Stimulated activated naive B cell treated with anti-CD40 and anti-IgM and Interleukin-4, amounts not matched to agents 10 μg/mL and 1 μg/mL and 100 μg/mL, for 72 hours (primary cell): ENCODE measurements at regions not wholly inside any gene's neighbourhood (a gene's known extent, or its start where the extent isn't known, plus 50 kb on each side); places are given as distances from the start of the nearest gene placed in this dataset.

Experiments used
- ATAC-seq, 2 donors: fragments of 150-1000 bp; cut with Tn5 transposase; replicated peaks; 2 replicates each; pipeline ENCODE4 v1.10.0; 2021; ENCODE audit warnings: moderate library complexity in 1 of 2
- DNase-seq: peaks from one replicate; pipeline ENCODE4 v3.0.0; 2021
- H3K27ac Mint-ChIP-seq: one replicate; pipeline ENCODE4 v1.8.0; 2022; ENCODE audit warnings: mild to moderate bottlenecking, mixed read lengths
- H3K27me3 Mint-ChIP-seq, 2 donors: one replicate each; pipeline ENCODE4 v1.8.0; 2022; ENCODE audit warnings: mixed read lengths in 2 of 2
- H3K36me3 Mint-ChIP-seq, 2 donors: one replicate each; pipeline ENCODE4 v1.8.0; 2022; ENCODE audit warnings: mixed read lengths in 2 of 2, mild to moderate bottlenecking in 1 of 2
- H3K4me1 Mint-ChIP-seq, 2 donors: one replicate each; pipeline ENCODE4 v1.8.0; 2022; ENCODE audit warnings: mixed read lengths in 2 of 2, mild to moderate bottlenecking in 1 of 2
- H3K4me3 Mint-ChIP-seq, 2 donors: one replicate each; pipeline ENCODE4 v1.8.0; 2022; ENCODE audit warnings: mild to moderate bottlenecking in 2 of 2, mixed read lengths in 2 of 2, moderate library complexity in 1 of 2
- H3K9me3 Mint-ChIP-seq, 2 donors: one replicate each; pipeline ENCODE4 v1.8.0; 2022; ENCODE audit warnings: mixed read lengths in 2 of 2, mild to moderate bottlenecking in 1 of 2

GRCh38 chr2:217573571-217573970 lies 429.2 kb downstream of the TNS1 start:
- Mint-ChIP-seq H3K27ac (no peak overlapping the region), H3K4me1 (no peaks in the 10 kb centered on the region), H3K4me3 (no peak overlapping the region), H3K9me3 (peaks cover 3 to 9% of the 10 kb centered on the region in 2 donors), H3K27me3 (peaks cover 0 to 3% of the 10 kb centered on the region in 2 donors), H3K36me3 (peaks cover 0 to 2% of the 10 kb centered on the region in 2 donors)
- ATAC-seq, result no peak
- DNase-seq, result no peak

GRCh38 chr2:217570394-217570793 lies 432.4 kb downstream of the TNS1 start:
- Mint-ChIP-seq H3K27me3 (peaks cover 0 to 3% of the 10 kb centered on the region in 2 donors), H3K9me3 (peaks cover 2 to 9% of the 10 kb centered on the region in 2 donors), H3K27ac (no peak overlapping the region), H3K4me3 (no peak overlapping the region), H3K4me1 (no peaks in the 10 kb centered on the region), H3K36me3 (peaks cover 0 to 3% of the 10 kb centered on the region in 2 donors)
- DNase-seq, result no peak
- no peak for ATAC-seq

GRCh38 chr2:217568289-217568971 lies 434.4 kb downstream of the TNS1 start:
- Mint-ChIP-seq H3K27me3 (no peaks in the 10 kb centered on the region), H3K36me3 (peaks cover 0 to 3% of the 10 kb centered on the region in 2 donors), H3K4me1 (no peaks in the 10 kb centered on the region), H3K27ac (no peak overlapping the region), H3K9me3 (peaks cover 0 to 3% of the 10 kb centered on the region in 2 donors), H3K4me3 (no peak overlapping the region)
- ATAC-seq (no peak), DNase-seq (no peak)

GRCh38 chr2:217563565-217563964 lies 439.2 kb downstream of the TNS1 start:
- Mint-ChIP-seq H3K27ac (no peak overlapping the region), H3K27me3 (no peaks in the 10 kb centered on the region), H3K4me3 (no peak overlapping the region), H3K4me1 (no peaks in the 10 kb centered on the region), H3K9me3 (peaks cover 5 to 6% of the 10 kb centered on the region in 2 donors), H3K36me3 (peaks cover 7 to 24% of the 10 kb centered on the region in 2 donors)
- ATAC-seq (no peak), DNase-seq (no peak)

- Mint-ChIP-seq H3K27me3 (peaks cover 0 to 4% of the 10 kb centered on the region in 2 donors), H3K4me3 (no peak overlapping the region), H3K36me3 (peaks cover 7 to 20% of the 10 kb centered on the region in 2 donors), H3K27ac (no peak overlapping the region), H3K4me1 (no peaks in the 10 kb centered on the region), H3K9me3 (peaks cover 5 to 6% of the 10 kb centered on the region in 2 donors)
- DNase-seq (no peak), ATAC-seq (no peak)
These were observed 439.8 kb downstream of the TNS1 start for GRCh38 chr2:217562871-217563480.

GRCh38 chr2:217559084-217559483 lies 443.7 kb downstream of the TNS1 start:
- Mint-ChIP-seq H3K36me3 (peaks cover 7 to 20% of the 10 kb centered on the region in 2 donors), H3K27me3 (peaks cover 0 to 4% of the 10 kb centered on the region in 2 donors), H3K4me1 (no peaks in the 10 kb centered on the region), H3K4me3 (no peak overlapping the region), H3K9me3 (peaks cover 5 to 6% of the 10 kb centered on the region in 2 donors), H3K27ac (no peak overlapping the region)
- DNase-seq, result no peak
- ATAC-seq, result no peak

GRCh38 chr2:217555081-217555876 lies 447.5 kb downstream of the TNS1 start:
- Mint-ChIP-seq H3K36me3 (peaks cover 0 to 3% of the 10 kb centered on the region in 2 donors), H3K27ac (no peak overlapping the region), H3K4me1 (no peaks in the 10 kb centered on the region), H3K9me3 (no peaks in the 10 kb centered on the region), H3K4me3 (no peak overlapping the region), H3K27me3 (peaks cover 0 to 4% of the 10 kb centered on the region in 2 donors)
- DNase-seq (no peak), ATAC-seq (no peak)

GRCh38 chr2:217553679-217554078 lies 449.1 kb downstream of the TNS1 start:
- ATAC-seq, result no peak
- Mint-ChIP-seq H3K27me3 (peaks cover 0 to 4% of the 10 kb centered on the region in 2 donors), H3K27ac (no peak overlapping the region), H3K9me3 (no peaks in the 10 kb centered on the region), H3K36me3 (no peaks in the 10 kb centered on the region), H3K4me3 (no peak overlapping the region), H3K4me1 (no peaks in the 10 kb centered on the region)
- no peak for DNase-seq

GRCh38 chr2:217553202-217553601 lies 449.6 kb downstream of the TNS1 start:
- H3K27ac Mint-ChIP-seq, result no peak overlapping the region
- peaks cover 0 to 2% of the 10 kb centered on the region in 2 donors for H3K27me3 Mint-ChIP-seq
- no peaks in the 10 kb centered on the region for H3K4me1 Mint-ChIP-seq
- no peak overlapping the region for H3K4me3 Mint-ChIP-seq
- H3K36me3 Mint-ChIP-seq, result no peaks in the 10 kb centered on the region
- no peak for ATAC-seq
- no peaks in the 10 kb centered on the region for H3K9me3 Mint-ChIP-seq
- DNase-seq, result no peak

GRCh38 chr2:217552081-217552480 lies 450.7 kb downstream of the TNS1 start:
- H3K27ac Mint-ChIP-seq, result no peak overlapping the region
- DNase-seq (no peak), ATAC-seq (no peak)
- H3K36me3 Mint-ChIP-seq, result no peaks in the 10 kb centered on the region
- no peak overlapping the region for H3K4me3 Mint-ChIP-seq
- H3K4me1 Mint-ChIP-seq, result no peaks in the 10 kb centered on the region
- H3K9me3 Mint-ChIP-seq, result peaks cover 0 to under 1% of the 10 kb centered on the region in 2 donors
- H3K27me3 Mint-ChIP-seq, result peaks cover 0 to under 1% of the 10 kb centered on the region in 2 donors

- peaks cover 0 to 4% of the 10 kb centered on the region in 2 donors for H3K27me3 Mint-ChIP-seq
- ATAC-seq, result no peak
- no peak overlapping the region for H3K4me3 Mint-ChIP-seq
- H3K27ac Mint-ChIP-seq, result no peak overlapping the region
- H3K9me3 Mint-ChIP-seq, result peaks cover 0 to 2% of the 10 kb centered on the region in 2 donors
- H3K36me3 Mint-ChIP-seq, result no peaks in the 10 kb centered on the region
- DNase-seq, result no peak
- H3K4me1 Mint-ChIP-seq, result no peaks in the 10 kb centered on the region
These were observed 451.4 kb downstream of the TNS1 start for GRCh38 chr2:217551252-217551899.

GRCh38 chr2:217539126-217539525 lies 463.7 kb downstream of the TNS1 start:
- Mint-ChIP-seq H3K27ac (no peak overlapping the region), H3K4me3 (no peak overlapping the region), H3K36me3 (peaks cover 1 to 18% of the 10 kb centered on the region in 2 donors), H3K9me3 (peaks cover 7 to 18% of the 10 kb centered on the region in 2 donors), H3K27me3 (peaks cover 0 to 11% of the 10 kb centered on the region in 2 donors), H3K4me1 (no peaks in the 10 kb centered on the region)
- no peak for ATAC-seq
- DNase-seq, result no peak

GRCh38 chr2:217538719-217539118 lies 464.1 kb downstream of the TNS1 start:
- Mint-ChIP-seq H3K4me1 (no peaks in the 10 kb centered on the region), H3K27ac (no peak overlapping the region), H3K27me3 (peaks cover 0 to 10% of the 10 kb centered on the region in 2 donors), H3K4me3 (no peak overlapping the region), H3K36me3 (peaks cover 0 to 14% of the 10 kb centered on the region in 2 donors), H3K9me3 (peaks cover 3 to 16% of the 10 kb centered on the region in 2 donors)
- DNase-seq (no peak), ATAC-seq (no peak)
